ENCODE measurements at regions not wholly inside any gene's neighbourhood (a gene's known extent, or its start where the extent isn't known, plus 50 kb on each side); places are given as distances from the start of the nearest gene placed in this dataset.

GRCh38 chr13:88142653-88143052 is 471.5 kb downstream of the SLITRK5 start:
- no peaks in the 10 kb centered on the region for H3K4me1 ChIP-seq (ENCODE audit: insufficient read depth)
- no peaks in the 10 kb centered on the region for H3K9me3 ChIP-seq (ENCODE audit: low read depth)
- no peaks in the 10 kb centered on the region for H3K9me2 ChIP-seq (replicated peaks; ENCODE audit: insufficient read depth)
- DNase-seq (ENCODE audit: low spot score) = no peak
- H3K4me3 ChIP-seq = no peak overlapping the region
- no peaks in the 10 kb centered on the region for H3K79me2 ChIP-seq
- no peaks in the 10 kb centered on the region for H3K27me3 ChIP-seq
- H4K20me1 ChIP-seq (ENCODE audit: insufficient read depth, poor library complexity, severe bottlenecking) = no peaks in the 10 kb centered on the region
- TF ChIP-seq EZH2phosphoT487 (IDR thresholded peaks at IDR 0.05; ENCODE audit: low read depth, severe bottlenecking, unreplicated experiment) = no peak
- TF ChIP-seq CTCF (IDR thresholded peaks at IDR 0.05; ENCODE audit: poor library complexity) = no peak
- TF ChIP-seq EZH2 (IDR thresholded peaks at IDR 0.05; ENCODE audit: borderline replicate concordance) = no peak
- H3K4me2 ChIP-seq = no peak overlapping the region
- H2AFZ ChIP-seq = no peak overlapping the region
- no peak overlapping the region for H3K27ac ChIP-seq
- 64% methylated on average over 3 of the region's 3 CpGs for WGBS (ENCODE audit: low lambda C conversion rate, missing lambda C conversion rate)
- H3K36me3 ChIP-seq (replicated peaks; ENCODE audit: insufficient read depth, low read depth) = no peaks in the 10 kb centered on the region

DNA sequence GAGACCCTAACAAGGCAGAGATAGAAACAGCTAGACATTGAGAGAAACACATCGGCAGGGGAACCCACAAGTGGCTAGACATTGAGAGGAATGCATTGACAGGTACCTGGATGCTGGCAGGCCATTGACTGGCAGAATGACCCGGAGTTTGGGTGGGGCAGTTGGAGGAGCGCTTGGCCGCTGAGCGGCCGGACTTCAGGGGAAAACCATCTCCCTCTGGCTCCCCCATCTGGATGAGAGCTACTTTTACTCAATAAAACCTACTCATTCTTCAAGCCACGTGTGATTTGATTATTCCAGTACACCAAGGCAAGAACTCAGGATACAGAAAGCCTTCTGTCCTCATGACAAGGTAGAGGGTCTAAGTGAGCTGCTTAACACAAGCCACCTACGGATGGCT is 473.4 kb downstream of the SLITRK5 start:
- no peaks in the 10 kb centered on the region for H3K79me2 ChIP-seq
- H3K27ac ChIP-seq = no peak overlapping the region
- 86% methylated on average over 8 of the region's 8 CpGs for WGBS (ENCODE audit: low lambda C conversion rate, missing lambda C conversion rate)
- H4K20me1 ChIP-seq (ENCODE audit: insufficient read depth, poor library complexity, severe bottlenecking) = no peaks in the 10 kb centered on the region
- no peak overlapping the region for H2AFZ ChIP-seq
- H3K27me3 ChIP-seq = no peaks in the 10 kb centered on the region
- no peak for TF ChIP-seq EZH2phosphoT487 (IDR thresholded peaks at IDR 0.05; ENCODE audit: low read depth, severe bottlenecking, unreplicated experiment)
- TF ChIP-seq EZH2 (IDR thresholded peaks at IDR 0.05; ENCODE audit: borderline replicate concordance) = no peak
- TF ChIP-seq CTCF (IDR thresholded peaks at IDR 0.05; ENCODE audit: poor library complexity) = no peak
- DNase-seq (ENCODE audit: low spot score) = no peak
- H3K4me3 ChIP-seq = no peak overlapping the region
- no peaks in the 10 kb centered on the region for H3K9me3 ChIP-seq (ENCODE audit: low read depth)
- H3K9me2 ChIP-seq (replicated peaks; ENCODE audit: insufficient read depth) = no peaks in the 10 kb centered on the region
- no peaks in the 10 kb centered on the region for H3K4me1 ChIP-seq (ENCODE audit: insufficient read depth)
- no peaks in the 10 kb centered on the region for H3K36me3 ChIP-seq (replicated peaks; ENCODE audit: insufficient read depth, low read depth)
- H3K4me2 ChIP-seq = no peak overlapping the region

GRCh38 chr13:88153353-88153752 is 482.2 kb downstream of the SLITRK5 start:
- Histone ChIP-seq H3K9me2 (replicated peaks; ENCODE audit: insufficient read depth) (no peaks in the 10 kb centered on the region), H2AFZ (no peak overlapping the region), H4K20me1 (ENCODE audit: insufficient read depth, poor library complexity, severe bottlenecking) (no peaks in the 10 kb centered on the region), H3K9me3 (ENCODE audit: low read depth) (no peaks in the 10 kb centered on the region), H3K4me1 (ENCODE audit: insufficient read depth) (no peaks in the 10 kb centered on the region), H3K79me2 (no peaks in the 10 kb centered on the region), H3K36me3 (replicated peaks; ENCODE audit: insufficient read depth, low read depth) (no peaks in the 10 kb centered on the region), H3K4me3 (no peak overlapping the region), H3K4me2 (no peak overlapping the region), H3K27ac (no peak overlapping the region), H3K27me3 (no peaks in the 10 kb centered on the region)
- 84% methylated on average over 8 of the region's 8 CpGs for WGBS (ENCODE audit: low lambda C conversion rate, missing lambda C conversion rate)
- no peak for TF ChIP-seq EZH2phosphoT487 (IDR thresholded peaks at IDR 0.05; ENCODE audit: low read depth, severe bottlenecking, unreplicated experiment)
- TF ChIP-seq CTCF (IDR thresholded peaks at IDR 0.05; ENCODE audit: poor library complexity) = no peak
- TF ChIP-seq EZH2 (IDR thresholded peaks at IDR 0.05; ENCODE audit: borderline replicate concordance) = no peak
- DNase-seq (ENCODE audit: low spot score) = no peak

DNA sequence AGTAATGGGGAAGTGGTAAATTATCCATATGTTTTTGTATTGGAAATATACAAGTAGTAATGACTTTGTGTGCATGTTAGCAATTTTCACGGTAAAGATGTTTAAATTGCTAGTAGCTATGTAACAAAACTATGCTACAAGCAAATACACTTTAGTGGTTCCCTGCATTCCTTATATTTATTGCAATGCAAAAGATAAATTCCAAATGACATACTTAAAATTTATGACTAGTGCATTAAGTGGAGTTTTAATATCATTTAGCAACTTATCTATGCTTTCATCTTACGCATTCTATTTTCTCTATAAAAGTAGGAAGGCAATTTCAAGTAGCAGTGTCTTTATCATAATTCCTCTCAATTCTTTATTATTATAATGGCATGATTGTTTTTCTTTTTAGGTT is 482.8 kb downstream of the SLITRK5 start:
- H3K79me2 ChIP-seq = no peaks in the 10 kb centered on the region
- 68% methylated on average over 2 of the region's 2 CpGs for WGBS (ENCODE audit: low lambda C conversion rate, missing lambda C conversion rate)
- no peak for DNase-seq (ENCODE audit: low spot score)
- no peaks in the 10 kb centered on the region for H3K36me3 ChIP-seq (replicated peaks; ENCODE audit: insufficient read depth, low read depth)
- no peak overlapping the region for H3K4me3 ChIP-seq
- TF ChIP-seq EZH2phosphoT487 (IDR thresholded peaks at IDR 0.05; ENCODE audit: low read depth, severe bottlenecking, unreplicated experiment) = no peak
- no peak for TF ChIP-seq CTCF (IDR thresholded peaks at IDR 0.05; ENCODE audit: poor library complexity)
- TF ChIP-seq EZH2 (IDR thresholded peaks at IDR 0.05; ENCODE audit: borderline replicate concordance) = no peak
- H3K9me3 ChIP-seq (ENCODE audit: low read depth) = no peaks in the 10 kb centered on the region
- no peak overlapping the region for H3K27ac ChIP-seq
- no peak overlapping the region for H2AFZ ChIP-seq
- H3K27me3 ChIP-seq = no peaks in the 10 kb centered on the region
- H3K4me1 ChIP-seq (ENCODE audit: insufficient read depth) = no peaks in the 10 kb centered on the region
- H3K9me2 ChIP-seq (replicated peaks; ENCODE audit: insufficient read depth) = no peaks in the 10 kb centered on the region
- H4K20me1 ChIP-seq (ENCODE audit: insufficient read depth, poor library complexity, severe bottlenecking) = no peaks in the 10 kb centered on the region
- no peak overlapping the region for H3K4me2 ChIP-seq
